Fibroblast of mammary gland (primary cell): ENCODE measurements at regions not wholly inside any gene's neighbourhood (a gene's known extent, or its start where the extent isn't known, plus 50 kb on each side); places are given as distances from the start of the nearest gene placed in this dataset.

Experiments
- DNase-seq: peaks from one replicate; pipeline ENCODE4 v3.0.0-alpha.2; 2010; ENCODE audit warnings: low read depth
- H3K4me3 ChIP-seq: 2 replicates; pipeline ENCODE4 v1.5.1; 2011; ENCODE audit warnings: low read depth, mild to moderate bottlenecking, low read length, moderate library complexity; ENCODE audit not compliant: control insufficient read depth
- CTCF ChIP-seq: conservative IDR thresholded peaks from 2 replicates; pipeline ENCODE4 v1.5.1; 2011; ENCODE audit warnings: low read depth, low read length, inconsistent platforms; ENCODE audit not compliant: control insufficient read depth, insufficient read depth

DNA sequence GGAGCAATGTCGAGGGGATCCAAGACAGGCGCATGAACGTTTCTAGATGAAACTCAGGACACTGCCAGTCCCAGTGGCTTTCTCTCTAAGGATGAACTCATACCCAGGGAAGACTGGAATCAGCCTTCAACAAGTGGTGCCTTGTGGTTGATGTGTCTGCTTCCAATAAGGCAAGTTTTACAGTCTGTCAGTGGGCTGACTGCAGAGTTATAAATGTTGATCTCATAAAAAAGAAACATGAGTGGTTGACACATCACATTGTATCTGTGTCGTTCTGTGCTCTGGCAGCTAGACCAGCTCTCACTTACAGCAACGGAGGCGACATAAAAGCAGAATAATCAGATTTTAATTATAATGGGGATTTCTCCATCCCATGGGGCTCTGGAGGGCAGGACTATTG, 96.7 kb downstream of the SNX19 start:
- DNase-seq, result peak; percentile 51
- H3K4me3 ChIP-seq, result no peak overlapping the region
- no peak for TF ChIP-seq CTCF
